NCI-H526 (cell line): ENCODE measurements at regions not wholly inside any gene's neighbourhood (a gene's known extent, or its start where the extent isn't known, plus 50 kb on each side); places are given as distances from the start of the nearest gene placed in this dataset.
"Not testable (repeated sequence)": the region's sequence is repeated elsewhere in the genome, so short reads cannot be mapped to it uniquely, and the experiment has no call there.

Experiments
- DNase-seq, 2 experiments: peaks; one replicate each; lab custom pipeline; 2025; lab: John Stamatoyannopoulos, UW

DNA sequence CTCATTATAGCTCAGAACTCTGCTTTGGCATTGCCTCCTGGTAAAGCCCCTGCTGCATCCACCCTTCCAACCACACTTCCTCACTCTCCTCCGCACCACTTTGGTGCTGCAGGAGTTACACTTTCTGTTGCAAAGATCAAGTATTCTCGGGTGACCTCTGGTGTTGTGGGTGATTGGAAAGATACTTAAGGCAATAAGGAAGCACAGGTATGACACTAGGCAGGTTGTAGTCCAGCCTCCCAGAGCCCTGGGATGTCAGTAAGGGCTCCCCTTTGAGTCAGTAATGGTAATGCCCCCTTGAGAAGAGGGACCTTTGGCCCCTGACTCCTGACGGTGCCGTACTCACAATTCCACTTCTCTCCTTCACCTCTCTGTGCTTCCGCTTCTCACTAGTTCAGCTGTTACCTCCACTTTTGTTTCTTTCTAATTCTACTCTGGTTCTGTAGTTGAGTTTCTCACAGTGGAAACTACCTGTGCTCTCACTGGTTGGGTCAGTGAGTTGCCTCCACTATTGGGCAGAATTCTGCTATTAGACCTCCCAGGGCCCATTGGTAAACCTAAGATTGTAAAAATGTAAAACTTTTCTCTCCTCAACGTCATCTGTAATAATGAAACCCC is 350.0 kb downstream of the GOLGA6L6 start:
- not testable (repeated sequence) for DNase-seq

DNA sequence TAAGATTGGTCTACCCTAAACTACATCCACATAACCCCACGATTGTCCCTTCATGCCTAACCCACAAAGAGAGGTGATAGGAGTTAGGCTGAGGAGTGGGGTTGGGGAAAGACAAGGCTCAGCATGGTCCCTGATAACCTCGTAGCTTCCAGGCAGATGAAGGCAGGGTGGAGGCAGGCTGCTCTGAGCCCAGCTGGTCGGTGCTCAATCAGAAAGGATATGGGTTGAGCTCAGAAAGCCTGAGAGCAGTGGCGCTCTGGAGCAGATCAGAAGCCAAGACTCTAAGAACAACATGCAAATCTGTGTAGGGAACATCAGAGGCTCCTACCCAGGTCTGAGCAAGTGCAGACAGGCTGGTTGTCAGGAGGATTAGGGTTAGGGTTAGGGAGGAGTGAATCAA is 353.0 kb downstream of the GOLGA6L6 start:
- DNase-seq = not testable (repeated sequence)

DNA sequence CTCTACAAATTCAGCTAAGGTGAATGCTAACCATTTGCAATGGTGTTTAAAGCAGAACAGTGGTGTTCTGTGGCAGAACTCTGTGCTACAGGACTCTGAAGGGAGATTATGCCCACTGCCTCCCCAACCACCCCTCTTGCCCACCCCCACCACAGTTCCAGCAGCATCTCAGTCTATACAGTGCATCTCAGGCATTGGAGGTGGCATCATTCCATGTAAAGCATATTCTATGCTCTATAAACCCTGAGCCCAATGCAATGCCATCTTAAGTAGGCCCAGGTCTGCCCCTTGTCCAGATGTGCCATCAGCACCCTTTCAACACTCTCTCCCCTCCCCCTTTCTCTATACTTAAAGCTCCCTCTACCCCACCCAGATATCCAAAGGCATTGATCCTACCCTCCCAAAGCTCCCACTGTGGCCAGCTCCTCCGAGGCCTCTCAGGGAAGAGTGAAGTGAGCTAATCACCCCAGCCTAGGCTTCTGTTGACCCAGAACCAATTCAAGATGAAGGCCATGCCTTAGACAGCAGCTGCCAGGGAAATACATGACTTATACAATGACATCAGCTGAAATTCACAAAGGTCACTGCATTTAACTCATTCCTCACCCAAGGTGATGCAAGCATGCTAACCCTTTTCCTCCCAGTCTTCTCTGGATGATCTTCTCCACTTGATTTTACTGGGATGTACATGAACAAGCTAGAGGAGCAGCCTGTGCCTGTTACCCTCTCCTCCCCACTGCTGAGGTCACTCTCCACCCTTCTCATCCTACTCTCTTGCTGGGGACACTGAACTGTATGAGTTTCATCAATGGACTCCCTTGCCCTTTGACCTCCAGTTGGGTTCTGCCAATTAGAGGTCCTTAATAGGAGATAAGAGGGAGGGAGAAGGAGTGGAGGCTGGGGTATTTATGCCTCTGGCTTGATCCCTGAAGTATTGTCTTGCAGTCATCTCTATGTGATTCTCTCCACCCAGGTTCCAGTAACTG is 353.9 kb downstream of the GOLGA6L6 start:
- not testable (repeated sequence) for DNase-seq

DNA sequence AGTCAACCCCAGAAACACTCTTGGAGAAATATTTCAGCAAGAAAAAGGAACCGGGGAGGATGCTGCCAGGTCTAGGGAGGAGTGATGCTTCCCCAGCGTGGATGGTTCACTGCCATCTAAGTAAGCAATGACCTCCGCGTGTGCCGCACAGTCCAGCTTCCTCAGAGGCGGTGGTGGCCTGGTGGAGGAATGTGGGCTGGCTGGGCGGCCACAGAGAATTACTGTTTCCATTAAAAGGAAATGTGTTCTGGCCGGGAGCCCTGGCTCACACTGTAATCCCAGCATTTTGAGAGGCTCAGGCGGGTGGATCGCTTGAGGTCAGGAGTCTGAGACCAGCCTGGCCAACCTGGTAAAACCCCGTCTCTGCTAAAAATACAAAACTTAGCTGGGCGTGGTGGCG is 356.7 kb downstream of the GOLGA6L6 start:
- DNase-seq = not testable (repeated sequence)

DNA sequence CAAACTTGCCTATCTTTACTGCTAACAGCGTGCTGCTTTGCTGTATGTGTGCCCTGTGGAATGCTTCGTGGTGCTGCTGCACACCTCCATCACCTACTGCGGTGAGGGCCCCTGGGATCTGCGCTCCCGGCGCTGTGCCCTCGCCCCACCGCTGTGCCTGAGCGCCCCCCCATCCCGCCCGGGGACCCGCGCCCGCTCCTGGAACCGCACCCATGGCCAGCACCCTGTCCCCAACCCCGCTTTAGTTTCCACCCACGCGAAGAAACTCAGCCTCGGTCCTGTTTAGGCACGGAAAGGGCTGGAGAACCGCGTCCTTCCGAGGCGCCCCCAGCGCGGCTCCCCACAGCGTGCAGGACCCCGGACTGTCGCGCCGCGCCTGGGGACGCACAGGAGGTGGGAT is 373.4 kb downstream of the GOLGA6L6 start:
- DNase-seq = not testable (repeated sequence)

DNA sequence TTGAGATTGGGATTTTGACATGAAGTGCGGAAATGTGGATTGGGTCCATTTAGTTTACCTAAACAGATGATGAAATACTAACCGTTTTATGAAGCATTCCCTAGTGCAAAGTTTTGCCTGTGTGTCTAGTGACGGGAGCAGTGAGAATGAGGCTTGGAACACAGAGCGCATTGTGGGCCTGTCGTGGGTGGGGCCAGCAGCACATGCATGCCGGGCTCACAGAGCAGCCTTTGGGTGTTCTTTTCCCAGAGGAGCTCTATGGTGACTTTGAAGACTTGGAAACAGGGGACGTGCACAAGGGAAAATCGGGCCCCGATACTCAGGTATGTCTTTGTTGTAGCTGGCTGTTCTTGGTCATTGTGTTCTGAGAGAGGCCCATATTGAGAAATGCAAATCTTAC is 388.1 kb downstream of the GOLGA6L6 start:
- not testable (repeated sequence) for DNase-seq

DNA sequence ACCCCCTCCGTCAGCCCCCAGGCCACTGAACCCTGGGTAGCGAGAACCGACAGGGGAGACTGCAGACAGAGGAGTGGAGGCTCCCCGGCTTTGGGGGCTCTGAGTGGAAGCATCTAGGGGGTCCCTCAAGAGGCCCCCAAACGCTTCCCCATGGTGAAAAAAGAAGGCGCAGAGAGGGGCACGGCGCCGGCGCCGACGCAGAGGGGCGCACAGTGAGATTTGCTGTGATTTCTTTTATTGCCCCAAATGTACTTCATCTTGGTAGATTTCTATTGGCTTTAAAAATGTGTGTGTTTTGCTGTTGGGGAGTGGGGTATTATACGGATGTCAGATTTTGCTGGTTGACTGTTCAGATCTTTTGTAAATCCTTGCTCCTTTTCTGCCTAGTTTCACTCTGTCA is 392.9 kb downstream of the GOLGA6L6 start:
- DNase-seq = not testable (repeated sequence)

DNA sequence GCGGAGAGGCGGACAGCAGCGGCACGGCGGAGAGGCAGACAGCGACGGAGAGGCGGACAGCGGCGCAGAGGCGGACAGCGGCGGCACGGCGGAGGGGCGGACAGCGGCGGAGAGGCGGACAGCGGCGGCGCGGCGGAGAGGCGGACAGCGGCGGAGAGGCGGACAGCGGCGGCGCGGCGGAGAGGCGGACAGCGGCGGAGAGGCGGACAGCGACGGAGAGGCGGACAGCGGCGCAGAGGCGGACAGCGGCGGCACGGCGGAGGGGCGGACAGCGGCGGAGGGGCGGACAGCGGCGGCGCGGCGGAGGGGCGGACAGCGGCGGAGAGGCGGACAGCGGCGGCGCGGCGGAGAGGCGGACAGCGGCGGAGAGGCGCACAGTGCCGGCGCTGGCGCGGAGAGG is 393.6 kb downstream of the GOLGA6L6 start:
- DNase-seq = not testable (repeated sequence)

DNA sequence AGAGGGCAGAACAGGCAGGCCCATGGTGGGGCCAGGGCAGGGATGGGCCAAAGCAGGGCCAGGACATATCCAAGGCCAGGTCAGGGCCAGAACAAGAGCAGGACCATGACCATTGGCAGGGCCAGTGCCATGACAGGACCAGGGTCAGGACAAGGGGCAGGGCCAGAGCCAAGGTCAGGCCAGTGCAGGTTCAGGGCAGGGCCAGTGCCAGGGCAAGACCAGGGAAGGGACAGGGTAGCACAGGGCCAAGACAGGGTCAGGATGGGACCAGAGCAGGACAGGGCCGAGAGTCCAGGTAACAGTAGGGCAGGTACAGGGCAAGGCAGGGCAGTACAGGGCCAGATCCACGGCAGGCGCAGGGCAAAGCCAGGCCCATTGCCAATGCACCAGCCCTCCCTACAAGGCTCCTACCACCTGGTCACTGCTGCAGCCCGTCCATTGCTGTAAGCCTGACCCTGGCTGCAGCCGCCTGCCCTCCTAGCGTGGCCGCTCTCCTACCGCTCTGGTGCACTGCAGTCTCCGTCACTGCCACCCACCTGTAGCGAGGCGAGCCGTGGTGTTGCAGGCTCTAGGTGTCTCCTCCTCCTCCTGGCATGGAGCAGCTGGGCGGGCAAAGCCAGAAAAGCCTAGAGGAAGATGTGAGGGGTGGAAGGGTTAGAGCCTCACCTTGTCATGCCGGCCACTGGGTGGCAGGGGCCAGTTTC is 397.1 kb downstream of the GOLGA6L6 start:
- not testable (repeated sequence) for DNase-seq

DNA sequence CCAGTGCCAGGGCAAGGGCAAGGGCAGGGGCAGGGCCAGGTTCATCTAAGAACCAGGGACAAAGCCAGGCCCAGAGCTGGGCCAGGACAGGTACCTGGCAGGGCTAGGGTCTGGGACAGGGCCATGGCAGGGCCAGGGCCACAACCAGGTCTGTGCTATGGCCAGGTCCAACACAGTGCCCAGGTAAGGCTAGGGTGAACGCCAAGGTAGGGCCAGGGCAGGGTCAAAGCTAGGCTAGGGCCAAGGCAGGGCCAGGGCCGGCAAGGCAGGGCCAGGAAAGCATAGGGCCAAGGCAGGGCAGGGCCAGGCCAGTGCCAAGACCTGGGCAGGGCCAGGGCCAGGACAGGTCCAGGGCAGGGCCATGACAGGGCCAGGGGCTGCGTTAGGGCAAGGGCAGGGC is 398.7 kb downstream of the GOLGA6L6 start:
- not testable (repeated sequence) for DNase-seq

GRCh38 chr15:20142410-20142809 is 399.2 kb downstream of the GOLGA6L6 start:
- not testable (repeated sequence) for DNase-seq

DNA sequence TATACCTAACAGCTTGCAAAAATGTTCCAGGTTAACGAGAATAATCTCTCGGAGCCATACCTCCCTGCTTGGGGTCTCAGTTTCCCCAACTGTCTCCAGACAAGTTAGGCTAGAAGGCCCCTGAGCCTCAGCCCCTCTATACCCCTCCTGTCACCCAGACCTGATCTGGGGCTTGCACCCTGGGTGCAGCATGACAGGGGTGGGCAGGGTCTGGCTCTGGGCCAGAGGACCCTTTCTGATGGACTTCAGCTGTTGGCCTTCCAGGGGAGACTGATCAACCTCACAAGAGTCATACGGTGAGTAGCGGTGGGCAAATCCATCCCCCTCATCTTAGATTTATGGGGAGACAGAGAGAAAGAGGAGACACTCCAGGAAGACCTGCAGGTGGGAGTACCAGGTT is 416.9 kb downstream of the GOLGA6L6 start:
- DNase-seq = not testable (repeated sequence)

GRCh38 chr15:20106026-20106425 is 435.6 kb downstream of the GOLGA6L6 start:
- no peak for DNase-seq

DNA sequence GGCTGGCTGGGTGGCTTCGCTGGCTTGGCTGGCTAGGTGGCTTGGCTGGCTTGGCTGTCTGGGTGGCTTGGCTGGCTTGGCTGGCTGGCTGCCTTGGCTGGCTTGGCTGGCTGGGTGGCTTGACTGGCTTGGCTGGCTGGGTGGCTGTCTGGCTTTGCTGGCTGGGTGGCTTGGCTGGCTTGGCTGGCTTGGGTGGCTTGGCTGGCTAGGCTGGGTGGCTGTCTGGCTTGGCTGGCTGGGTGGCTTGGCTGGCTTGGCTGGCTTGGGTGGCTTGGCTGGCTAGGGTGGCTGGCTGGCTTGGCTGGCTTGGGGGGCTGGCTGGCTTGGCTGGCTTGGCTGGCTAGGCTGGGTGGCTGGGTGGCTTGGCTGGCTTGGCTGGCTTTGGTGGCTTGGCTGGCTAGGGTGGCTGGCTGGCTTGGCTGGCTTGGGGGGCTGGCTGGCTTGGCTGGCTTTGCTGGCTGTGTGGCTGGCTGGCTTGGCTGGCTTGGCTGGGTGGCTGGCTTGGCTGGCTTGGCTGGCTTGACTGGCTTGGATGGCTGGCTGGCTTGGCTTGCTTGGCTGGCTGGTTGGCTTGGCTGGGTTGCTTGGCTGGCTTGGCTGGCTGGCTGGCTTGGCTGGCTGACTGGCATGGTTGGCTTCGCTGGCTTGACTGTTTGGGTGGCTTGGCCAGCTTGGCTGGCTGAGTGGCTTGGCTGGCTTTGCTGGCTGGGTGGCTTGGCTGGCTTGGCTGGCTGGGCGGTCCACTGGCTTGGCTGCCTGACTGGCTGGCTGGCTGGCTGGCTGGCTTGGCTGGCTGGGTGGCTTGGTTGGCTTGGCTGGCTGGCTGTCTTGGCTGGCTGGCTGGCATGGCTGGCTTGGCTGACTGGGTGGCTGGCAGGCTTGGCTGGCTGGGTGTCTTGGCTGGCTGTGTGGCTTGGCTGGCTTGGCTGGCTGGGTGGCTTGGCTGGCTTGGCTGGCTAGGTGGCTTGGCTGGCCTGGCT is 436.3 kb downstream of the GOLGA6L6 start:
- not testable (repeated sequence) for DNase-seq

DNA sequence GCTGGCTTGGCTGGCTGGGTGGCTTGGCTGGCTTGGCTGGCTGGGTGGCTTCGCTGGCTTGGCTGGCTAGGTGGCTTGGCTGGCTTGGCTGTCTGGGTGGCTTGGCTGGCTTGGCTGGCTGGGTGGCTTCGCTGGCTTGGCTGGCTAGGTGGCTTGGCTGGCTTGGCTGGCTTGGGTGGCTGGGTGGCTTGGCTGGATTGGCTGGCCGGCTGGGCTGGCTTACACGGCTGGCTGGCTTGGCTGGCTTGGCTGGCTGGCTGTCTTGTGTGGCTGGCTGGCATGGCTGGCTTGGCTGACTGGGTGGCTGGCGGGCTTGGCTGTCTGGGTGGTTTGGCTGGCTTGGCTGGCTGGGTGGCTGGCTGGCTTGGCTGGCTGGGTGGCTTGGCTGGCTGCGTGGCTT is 437.0 kb downstream of the GOLGA6L6 start:
- DNase-seq = not testable (repeated sequence)

DNA sequence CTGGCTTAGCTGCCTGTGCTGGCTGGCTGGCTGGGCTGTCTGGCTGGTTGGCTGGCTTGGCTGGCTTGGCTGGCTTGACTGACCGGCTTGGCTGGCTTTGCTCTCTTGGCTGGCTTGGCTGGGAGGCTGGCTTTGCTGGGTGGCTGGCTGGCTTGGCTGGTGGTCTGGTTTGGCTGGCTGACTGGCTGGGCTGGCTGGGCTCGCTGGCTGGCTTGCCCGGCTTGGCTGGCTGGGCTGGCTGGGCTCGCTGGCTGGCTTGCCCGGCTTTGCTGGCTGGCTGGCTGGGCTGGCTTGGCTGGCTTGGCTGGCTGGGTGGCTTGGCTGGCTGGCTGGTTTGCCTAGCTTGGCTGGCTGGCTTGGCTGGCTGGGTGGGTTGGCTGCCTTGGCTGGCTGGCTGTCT is 438.7 kb downstream of the GOLGA6L6 start:
- DNase-seq = not testable (repeated sequence)

GRCh38 chr15:20102209-20102608 is 439.4 kb downstream of the GOLGA6L6 start:
- DNase-seq = not testable (repeated sequence)

DNA sequence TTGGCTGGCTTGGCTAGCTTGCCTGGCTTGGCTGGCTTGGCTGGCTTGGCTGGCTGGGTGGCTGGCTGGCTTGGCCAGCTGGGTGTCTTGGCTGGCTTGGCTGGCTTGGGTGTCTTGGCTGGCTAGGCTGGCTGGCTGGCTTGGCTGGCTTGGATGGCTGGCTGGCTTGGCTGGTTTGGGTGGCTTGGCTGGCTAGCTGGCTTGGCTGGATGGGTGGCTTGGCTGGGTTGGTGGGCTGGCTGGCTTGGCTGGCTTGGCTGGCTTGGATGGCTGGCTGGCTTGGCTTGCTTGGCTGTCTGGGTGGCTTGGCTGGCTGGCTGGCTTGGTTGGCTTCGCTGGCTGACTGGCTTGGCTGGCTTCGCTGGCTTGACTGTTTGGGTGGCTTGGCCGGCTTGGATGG is 440.3 kb downstream of the GOLGA6L6 start:
- not testable (repeated sequence) for DNase-seq

- not testable (repeated sequence) for DNase-seq
Measured at GRCh38 chr15:20100604-20101270, 440.9 kb downstream of the GOLGA6L6 start.

- DNase-seq = not testable (repeated sequence)
Measured at GRCh38 chr15:20095699-20096303, 445.8 kb downstream of the GOLGA6L6 start.
